IgD-negative memory B cell (primary cell): ENCODE measurements at regions not wholly inside any gene's neighbourhood (a gene's known extent, or its start where the extent isn't known, plus 50 kb on each side); places are given as distances from the start of the nearest gene placed in this dataset.

Source experiments
- H3K27ac Mint-ChIP-seq, 3 donors: one replicate each; pipeline ENCODE4 v1.8.0; 2020 to 2022; ENCODE audit warnings: mild to moderate bottlenecking in 3 of 3, mixed read lengths in 3 of 3, moderate library complexity in 1 of 3
- H3K27me3 Mint-ChIP-seq: one replicate; pipeline ENCODE4 v1.8.0; 2021; ENCODE audit warnings: mixed read lengths
- H3K36me3 Mint-ChIP-seq: one replicate; pipeline ENCODE4 v1.8.0; 2020; ENCODE audit warnings: mild to moderate bottlenecking, mixed read lengths
- H3K4me1 Mint-ChIP-seq, 3 donors: one replicate each; pipeline ENCODE4 v1.8.0; 2020 to 2022; ENCODE audit warnings: mixed read lengths in 3 of 3, mild to moderate bottlenecking in 1 of 3
- H3K4me3 Mint-ChIP-seq, 4 donors: one replicate each; pipeline ENCODE4 v1.8.0; 2020 to 2022; ENCODE audit warnings: mild to moderate bottlenecking in 4 of 4, mixed read lengths in 4 of 4, moderate library complexity in 3 of 4
- H3K9me3 Mint-ChIP-seq, 3 donors: one replicate each; pipeline ENCODE4 v1.8.0; 2020 to 2021; ENCODE audit warnings: mixed read lengths in 3 of 3, mild to moderate bottlenecking in 1 of 3

DNA sequence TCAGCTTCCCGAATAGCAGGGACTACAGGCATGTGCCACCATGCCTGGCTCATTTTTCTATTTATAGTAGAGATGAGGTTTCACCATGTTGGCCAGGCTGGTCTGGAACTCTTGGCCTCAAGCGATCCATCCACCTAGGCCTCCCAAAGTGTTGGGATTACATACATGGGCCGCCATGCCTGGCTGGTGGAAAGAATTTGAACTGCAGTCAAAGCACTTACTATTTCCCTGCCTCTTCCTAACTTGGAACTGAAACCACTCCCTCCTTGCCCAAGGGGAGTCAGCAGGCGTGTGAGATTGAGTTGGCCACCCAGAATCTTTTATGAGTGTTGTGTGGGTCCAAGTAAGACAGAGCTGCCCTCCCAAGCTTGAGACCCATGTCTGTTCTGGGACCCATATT is 86.1 kb upstream of the PTPN3 start:
- no peak overlapping the region for H3K27ac Mint-ChIP-seq

DNA sequence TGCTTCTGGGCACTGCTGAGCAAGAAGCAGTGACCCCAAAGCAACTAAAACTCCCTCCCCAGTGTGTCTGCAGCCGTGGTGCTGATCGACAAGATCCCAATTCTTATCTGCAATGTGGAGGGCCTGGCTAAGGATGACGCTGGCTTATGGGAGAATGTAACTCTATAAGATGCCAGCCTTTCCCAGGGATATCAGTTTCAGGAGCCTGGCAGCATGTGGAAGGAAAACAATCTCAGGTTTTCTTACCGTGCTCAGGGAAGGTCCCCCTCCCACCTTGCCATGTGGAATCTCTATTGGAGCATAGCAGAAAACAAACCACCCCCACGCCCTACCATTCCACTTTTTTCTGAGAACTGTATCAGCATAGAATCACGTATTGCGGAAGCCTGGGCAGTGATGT is 87.7 kb upstream of the PTPN3 start:
- Mint-ChIP-seq H3K36me3 (no peaks in the 10 kb centered on the region), H3K27me3 (peaks cover 5% of the 10 kb centered on the region), H3K9me3 (peaks cover 0 to 10% (median 0%) of the 10 kb centered on the region in 3 donors), H3K27ac (peak overlapping the region in 1 of 3 donors; percentile 27), H3K4me3 (no peak overlapping the region), H3K4me1 (no peaks in the 10 kb centered on the region)

More for the DNA sequence above, 86.1 kb upstream of the PTPN3 start:
- H3K4me1 Mint-ChIP-seq: no peaks in the 10 kb centered on the region
- H3K4me3 Mint-ChIP-seq: no peak overlapping the region
- peaks cover 0 to 6% (median 0%) of the 10 kb centered on the region in 3 donors for H3K9me3 Mint-ChIP-seq
- H3K27me3 Mint-ChIP-seq: peaks cover 5% of the 10 kb centered on the region
- no peaks in the 10 kb centered on the region for H3K36me3 Mint-ChIP-seq

DNA sequence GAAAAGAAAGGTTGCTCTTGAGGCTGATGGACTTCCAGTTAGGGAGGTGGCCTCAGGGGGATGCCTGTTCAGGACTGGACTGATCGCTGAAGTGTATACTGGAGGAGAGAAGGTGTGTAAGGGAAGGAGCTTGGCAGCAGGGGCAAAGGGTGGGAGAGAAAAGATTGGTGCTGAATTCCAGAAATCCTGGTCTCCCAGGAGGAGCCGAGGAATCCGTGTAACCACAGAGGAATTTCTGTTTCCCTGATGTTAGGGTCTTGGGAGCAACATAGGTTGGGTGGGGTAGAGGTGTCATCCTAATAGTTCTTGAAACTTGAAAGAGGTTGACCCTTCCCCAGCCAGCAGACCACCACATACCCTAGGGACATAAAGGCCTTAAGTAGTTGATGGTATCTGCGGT is 88.9 kb upstream of the PTPN3 start:
- Mint-ChIP-seq H3K4me3 (no peak overlapping the region), H3K4me1 (no peaks in the 10 kb centered on the region), H3K9me3 (peaks cover 0 to 10% (median 0%) of the 10 kb centered on the region in 3 donors), H3K27me3 (peaks cover 5% of the 10 kb centered on the region), H3K36me3 (no peaks in the 10 kb centered on the region), H3K27ac (no peak overlapping the region)

DNA sequence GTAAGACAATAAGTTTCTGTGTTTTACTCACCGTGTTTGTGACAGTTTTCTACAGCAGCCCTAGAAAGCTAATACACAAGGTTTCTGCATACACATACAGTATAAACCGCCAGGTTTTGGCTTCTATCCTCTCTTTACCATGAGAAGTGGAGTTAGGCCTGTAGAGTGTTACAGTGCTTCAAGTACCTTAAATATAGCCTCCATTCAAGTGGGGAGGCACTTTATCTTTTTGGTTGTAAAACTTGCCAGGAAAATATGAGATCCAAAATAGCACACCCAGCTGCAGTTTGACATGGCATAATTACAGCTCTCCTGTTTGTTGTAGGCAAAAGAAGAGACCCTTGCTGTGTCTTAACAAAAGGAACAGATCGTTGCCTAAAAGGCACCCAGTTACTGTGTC is 90.3 kb upstream of the PTPN3 start:
- H3K4me1 Mint-ChIP-seq: no peaks in the 10 kb centered on the region

DNA sequence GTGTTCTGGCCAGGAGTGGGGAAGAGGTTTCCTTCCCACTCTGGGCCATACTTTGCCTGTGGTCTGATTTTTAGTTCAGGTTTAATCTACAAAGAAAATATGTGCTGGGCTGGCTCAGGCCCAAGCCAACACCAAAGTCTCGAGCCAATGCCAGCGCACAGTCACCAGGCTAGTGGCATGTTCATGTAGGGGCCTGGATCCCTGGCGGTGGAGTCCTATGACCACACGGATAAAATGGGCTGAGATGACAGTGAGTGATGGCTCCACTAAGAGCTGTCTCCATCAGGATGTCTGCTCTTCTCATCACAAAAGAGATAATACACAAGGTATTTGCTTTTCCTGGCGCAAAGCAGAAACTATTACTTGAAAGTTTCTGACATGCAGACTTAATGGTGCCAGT is 92.9 kb upstream of the PTPN3 start:
- Mint-ChIP-seq H3K27ac (no peak overlapping the region), H3K9me3 (peaks cover 0 to 6% (median 0%) of the 10 kb centered on the region in 3 donors), H3K4me3 (no peak overlapping the region), H3K36me3 (no peaks in the 10 kb centered on the region), H3K27me3 (peaks cover 1% of the 10 kb centered on the region), H3K4me1 (no peaks in the 10 kb centered on the region)

More for the DNA sequence above, 90.3 kb upstream of the PTPN3 start:
- Mint-ChIP-seq H3K27ac (no peak overlapping the region), H3K27me3 (peaks cover 5% of the 10 kb centered on the region), H3K36me3 (no peaks in the 10 kb centered on the region), H3K4me3 (no peak overlapping the region), H3K9me3 (peaks cover 0 to 10% (median 0%) of the 10 kb centered on the region in 3 donors)

- Mint-ChIP-seq H3K4me1 (no peaks in the 10 kb centered on the region), H3K27ac (no peak overlapping the region), H3K4me3 (no peak overlapping the region), H3K27me3 (peaks cover 3% of the 10 kb centered on the region), H3K9me3 (peaks cover 0 to 6% (median 0%) of the 10 kb centered on the region in 3 donors), H3K36me3 (no peaks in the 10 kb centered on the region)
These were observed 93.6 kb upstream of the PTPN3 start for GRCh38 chr9:109591691-109592090.

DNA sequence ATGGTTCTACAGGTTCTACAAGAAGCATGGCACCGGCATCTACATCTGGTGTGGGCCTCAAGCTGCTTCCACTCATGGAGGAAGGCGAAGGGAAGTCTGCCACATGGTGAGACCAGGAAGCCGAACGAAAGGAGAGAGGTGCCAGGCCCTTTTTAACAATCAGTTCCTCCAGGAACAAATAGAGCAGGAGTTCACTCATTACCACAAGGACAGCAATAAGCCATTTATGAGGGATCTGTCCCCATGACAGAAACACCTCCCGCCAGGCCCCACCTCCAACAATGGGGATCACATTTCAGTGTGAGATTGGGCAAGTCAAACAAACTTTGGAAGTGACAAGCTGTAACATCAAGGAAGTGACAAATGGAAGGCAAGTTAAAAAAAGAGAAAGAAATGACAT is 95.5 kb upstream of the PTPN3 start:
- peaks cover 3% of the 10 kb centered on the region for H3K27me3 Mint-ChIP-seq
- no peaks in the 10 kb centered on the region for H3K4me1 Mint-ChIP-seq
- H3K9me3 Mint-ChIP-seq: peaks cover 0 to 6% (median 2%) of the 10 kb centered on the region in 3 donors
- no peaks in the 10 kb centered on the region for H3K36me3 Mint-ChIP-seq
- no peak overlapping the region for H3K27ac Mint-ChIP-seq
- no peak overlapping the region for H3K4me3 Mint-ChIP-seq

- H3K4me3 Mint-ChIP-seq: no peak overlapping the region
- no peaks in the 10 kb centered on the region for H3K4me1 Mint-ChIP-seq
- peaks cover 6% of the 10 kb centered on the region for H3K27me3 Mint-ChIP-seq
- H3K9me3 Mint-ChIP-seq: peaks cover 0 to 2% (median 0%) of the 10 kb centered on the region in 3 donors
- no peak overlapping the region for H3K27ac Mint-ChIP-seq
- no peaks in the 10 kb centered on the region for H3K36me3 Mint-ChIP-seq
These were observed 99.4 kb upstream of the PTPN3 start for GRCh38 chr9:109597496-109597895.

- Mint-ChIP-seq H3K9me3 (peaks cover 0 to 2% (median 0%) of the 10 kb centered on the region in 3 donors), H3K4me1 (no peaks in the 10 kb centered on the region), H3K36me3 (no peaks in the 10 kb centered on the region), H3K27me3 (peaks cover 6% of the 10 kb centered on the region), H3K4me3 (no peak overlapping the region), H3K27ac (no peak overlapping the region)
These were observed 101.0 kb upstream of the PTPN3 start for GRCh38 chr9:109599131-109599530.

DNA sequence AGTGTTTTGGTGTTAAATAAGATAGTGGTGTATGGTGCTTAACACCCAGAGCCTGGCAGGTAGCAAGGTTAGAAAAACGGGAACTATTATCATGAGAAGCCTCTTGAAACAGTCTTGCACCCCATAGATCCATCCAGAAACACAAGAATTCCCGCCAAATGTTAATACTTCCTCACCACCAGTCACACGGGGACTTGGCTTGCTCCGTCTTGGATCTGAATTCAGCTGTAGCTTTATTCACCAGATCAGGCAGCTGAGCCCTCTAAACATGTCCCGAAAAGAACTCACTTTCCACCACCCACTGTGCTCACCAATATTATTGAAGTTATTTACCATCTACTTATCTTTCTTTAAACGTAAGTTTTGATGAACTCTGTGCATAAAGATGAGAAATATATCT is 101.6 kb upstream of the PTPN3 start:
- Mint-ChIP-seq H3K4me3 (peak overlapping the region in 1 of 4 donors; percentile 14), H3K27ac (no peak overlapping the region), H3K27me3 (peaks cover 6% of the 10 kb centered on the region), H3K4me1 (no peaks in the 10 kb centered on the region), H3K9me3 (peaks cover 0 to 2% (median 0%) of the 10 kb centered on the region in 3 donors), H3K36me3 (no peaks in the 10 kb centered on the region)

DNA sequence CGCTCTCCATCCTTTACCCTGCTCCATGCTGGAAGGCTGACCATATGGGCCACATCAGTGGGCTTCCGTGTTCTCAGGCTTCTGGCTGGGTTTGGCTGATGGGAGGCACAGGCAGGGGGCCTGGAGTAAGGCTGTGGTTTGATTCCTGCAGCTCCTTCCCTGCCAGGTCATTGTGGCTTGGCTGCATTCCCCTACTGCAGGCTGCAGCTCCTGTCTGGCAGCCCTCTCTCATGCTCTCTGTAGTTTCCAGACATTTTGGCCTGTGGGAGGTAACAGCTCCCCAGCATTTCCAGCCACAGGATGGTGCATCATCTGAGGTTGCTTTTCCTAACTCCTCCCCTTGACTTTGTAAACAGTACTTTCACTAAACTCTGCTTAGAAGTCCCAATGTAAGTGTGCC is 102.0 kb upstream of the PTPN3 start:
- Mint-ChIP-seq H3K4me3 (no peak overlapping the region), H3K4me1 (no peaks in the 10 kb centered on the region), H3K9me3 (peaks cover 0 to 2% (median 0%) of the 10 kb centered on the region in 3 donors), H3K27ac (no peak overlapping the region), H3K36me3 (no peaks in the 10 kb centered on the region), H3K27me3 (peaks cover 6% of the 10 kb centered on the region)

- no peaks in the 10 kb centered on the region for H3K36me3 Mint-ChIP-seq
- peaks cover 0 to 2% (median 0%) of the 10 kb centered on the region in 3 donors for H3K9me3 Mint-ChIP-seq
- no peak overlapping the region for H3K27ac Mint-ChIP-seq
- no peaks in the 10 kb centered on the region for H3K4me1 Mint-ChIP-seq
- peaks cover 6% of the 10 kb centered on the region for H3K27me3 Mint-ChIP-seq
- H3K4me3 Mint-ChIP-seq: no peak overlapping the region
These were observed 103.1 kb upstream of the PTPN3 start for GRCh38 chr9:109601181-109601580.

- no peaks in the 10 kb centered on the region for H3K9me3 Mint-ChIP-seq
- H3K27me3 Mint-ChIP-seq: peaks cover 4% of the 10 kb centered on the region
- no peak overlapping the region for H3K27ac Mint-ChIP-seq
- H3K36me3 Mint-ChIP-seq: no peaks in the 10 kb centered on the region
- H3K4me1 Mint-ChIP-seq: no peaks in the 10 kb centered on the region
- no peak overlapping the region for H3K4me3 Mint-ChIP-seq
These were observed 104.9 kb upstream of the PTPN3 start for GRCh38 chr9:109602987-109603386.

GRCh38 chr9:109604131-109604530 is 106.0 kb upstream of the PTPN3 start:
- Mint-ChIP-seq H3K27me3 (peaks cover 4% of the 10 kb centered on the region), H3K4me1 (no peaks in the 10 kb centered on the region), H3K4me3 (no peak overlapping the region), H3K27ac (no peak overlapping the region), H3K9me3 (no peaks in the 10 kb centered on the region), H3K36me3 (no peaks in the 10 kb centered on the region)

- peaks cover 4% of the 10 kb centered on the region for H3K27me3 Mint-ChIP-seq
- H3K9me3 Mint-ChIP-seq: no peaks in the 10 kb centered on the region
- no peak overlapping the region for H3K27ac Mint-ChIP-seq
- no peaks in the 10 kb centered on the region for H3K36me3 Mint-ChIP-seq
- H3K4me1 Mint-ChIP-seq: no peaks in the 10 kb centered on the region
- H3K4me3 Mint-ChIP-seq: no peak overlapping the region
These were observed 106.7 kb upstream of the PTPN3 start for GRCh38 chr9:109604781-109605180.

- no peak overlapping the region for H3K4me3 Mint-ChIP-seq
- H3K36me3 Mint-ChIP-seq: no peaks in the 10 kb centered on the region
- peaks cover 10% of the 10 kb centered on the region for H3K27me3 Mint-ChIP-seq
- no peak overlapping the region for H3K27ac Mint-ChIP-seq
- H3K9me3 Mint-ChIP-seq: no peaks in the 10 kb centered on the region
- H3K4me1 Mint-ChIP-seq: no peaks in the 10 kb centered on the region
These were observed 111.0 kb upstream of the PTPN3 start for GRCh38 chr9:109609060-109609459.
